ENCODE measurements at regions not wholly inside any gene's neighbourhood (a gene's known extent, or its start where the extent isn't known, plus 50 kb on each side); places are given as distances from the start of the nearest gene placed in this dataset.

DNA sequence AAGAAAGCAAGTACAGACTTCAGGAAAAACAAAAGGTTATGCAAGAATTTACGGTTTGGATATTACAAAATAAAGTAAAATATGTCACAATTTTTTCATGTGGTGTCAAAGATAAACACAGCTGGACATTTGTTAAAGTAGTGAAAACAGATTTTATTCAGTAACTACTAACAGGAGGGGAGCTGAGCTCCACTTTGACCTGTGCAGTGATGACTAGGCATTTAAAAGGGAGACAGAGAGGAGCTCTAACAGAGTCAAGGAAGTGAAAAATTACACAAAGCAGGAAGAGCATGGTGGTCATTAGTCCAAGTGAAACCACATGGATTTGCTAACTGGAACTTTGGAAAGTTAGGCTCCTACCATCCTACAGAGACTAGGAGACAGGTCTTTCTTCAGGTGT lies 263.6 kb upstream of the PCSK5 start:
- no peak overlapping the region for H3K4me3 ChIP-seq (ENCODE audit: low read depth, low read length)
- TF ChIP-seq, protein P1, sequence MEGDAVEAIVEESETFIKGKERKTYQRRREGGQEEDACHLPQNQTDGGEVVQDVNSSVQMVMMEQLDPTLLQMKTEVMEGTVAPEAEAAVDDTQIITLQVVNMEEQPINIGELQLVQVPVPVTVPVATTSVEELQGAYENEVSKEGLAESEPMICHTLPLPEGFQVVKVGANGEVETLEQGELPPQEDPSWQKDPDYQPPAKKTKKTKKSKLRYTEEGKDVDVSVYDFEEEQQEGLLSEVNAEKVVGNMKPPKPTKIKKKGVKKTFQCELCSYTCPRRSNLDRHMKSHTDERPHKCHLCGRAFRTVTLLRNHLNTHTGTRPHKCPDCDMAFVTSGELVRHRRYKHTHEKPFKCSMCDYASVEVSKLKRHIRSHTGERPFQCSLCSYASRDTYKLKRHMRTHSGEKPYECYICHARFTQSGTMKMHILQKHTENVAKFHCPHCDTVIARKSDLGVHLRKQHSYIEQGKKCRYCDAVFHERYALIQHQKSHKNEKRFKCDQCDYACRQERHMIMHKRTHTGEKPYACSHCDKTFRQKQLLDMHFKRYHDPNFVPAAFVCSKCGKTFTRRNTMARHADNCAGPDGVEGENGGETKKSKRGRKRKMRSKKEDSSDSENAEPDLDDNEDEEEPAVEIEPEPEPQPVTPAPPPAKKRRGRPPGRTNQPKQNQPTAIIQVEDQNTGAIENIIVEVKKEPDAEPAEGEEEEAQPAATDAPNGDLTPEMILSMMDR (IDR thresholded peaks at IDR 0.05; ENCODE audit: control insufficient read depth, extremely low read depth, insufficient read depth) = no peak
- DNase-seq (ENCODE audit: low read depth) = no peak

DNA sequence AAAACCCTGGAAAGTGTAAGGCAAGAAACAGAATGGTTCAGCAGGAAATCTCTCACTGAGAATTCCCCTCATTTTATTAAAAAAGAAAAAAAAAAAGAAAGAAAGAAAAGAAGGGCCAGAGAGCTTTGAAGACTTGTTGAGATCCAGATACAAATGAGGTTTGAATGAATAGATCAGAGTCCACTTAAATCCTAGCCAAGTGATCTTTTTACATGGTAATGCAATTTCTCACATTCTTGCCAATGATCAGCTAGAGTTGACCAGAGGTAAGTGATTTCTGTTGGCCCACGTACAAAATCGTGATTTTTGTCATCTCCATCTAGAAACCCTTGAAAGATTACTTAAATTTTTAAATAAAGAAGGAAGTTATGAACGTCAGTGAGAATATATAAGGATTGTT lies 261.5 kb upstream of the PCSK5 start:
- no peak for DNase-seq (ENCODE audit: low read depth)
- TF ChIP-seq, protein P1 (IDR thresholded peaks at IDR 0.05; ENCODE audit: control insufficient read depth, extremely low read depth, insufficient read depth) = no peak
- H3K4me3 ChIP-seq (ENCODE audit: low read depth, low read length) = no peak overlapping the region

DNA sequence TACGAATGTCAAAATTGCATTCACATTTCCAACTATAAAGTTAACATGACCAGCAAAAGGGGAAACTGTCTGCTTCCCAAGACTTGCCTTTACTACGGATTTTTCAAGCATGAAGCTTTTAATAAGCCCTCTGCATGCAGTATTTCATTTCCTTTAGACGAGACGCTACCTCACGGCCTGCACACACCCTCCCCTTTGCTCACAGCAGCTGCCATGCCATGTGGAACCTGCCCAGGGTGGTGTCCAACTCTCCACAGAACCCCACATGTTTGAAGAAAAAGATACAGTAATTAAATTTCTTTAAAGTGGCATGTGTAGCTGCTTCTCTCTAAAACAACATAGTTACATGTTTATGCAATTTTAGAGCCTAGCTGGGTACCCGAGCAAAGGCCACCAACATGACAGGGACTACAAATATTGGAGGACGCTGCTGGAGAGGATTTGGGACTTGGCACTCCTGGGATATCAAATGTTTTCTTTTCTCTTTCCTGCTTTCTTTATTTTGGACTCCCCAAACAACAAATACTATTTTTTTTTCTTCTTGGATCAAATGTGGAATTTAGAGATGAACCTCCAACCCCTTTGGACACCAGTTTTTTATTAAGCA lies 256.9 kb upstream of the PCSK5 start:
- no peak overlapping the region for H3K4me3 ChIP-seq (ENCODE audit: low read depth, low read length)
- no peak for DNase-seq (ENCODE audit: low read depth)
- TF ChIP-seq, protein P1 (IDR thresholded peaks at IDR 0.05; ENCODE audit: control insufficient read depth, extremely low read depth, insufficient read depth) = no peak

DNA sequence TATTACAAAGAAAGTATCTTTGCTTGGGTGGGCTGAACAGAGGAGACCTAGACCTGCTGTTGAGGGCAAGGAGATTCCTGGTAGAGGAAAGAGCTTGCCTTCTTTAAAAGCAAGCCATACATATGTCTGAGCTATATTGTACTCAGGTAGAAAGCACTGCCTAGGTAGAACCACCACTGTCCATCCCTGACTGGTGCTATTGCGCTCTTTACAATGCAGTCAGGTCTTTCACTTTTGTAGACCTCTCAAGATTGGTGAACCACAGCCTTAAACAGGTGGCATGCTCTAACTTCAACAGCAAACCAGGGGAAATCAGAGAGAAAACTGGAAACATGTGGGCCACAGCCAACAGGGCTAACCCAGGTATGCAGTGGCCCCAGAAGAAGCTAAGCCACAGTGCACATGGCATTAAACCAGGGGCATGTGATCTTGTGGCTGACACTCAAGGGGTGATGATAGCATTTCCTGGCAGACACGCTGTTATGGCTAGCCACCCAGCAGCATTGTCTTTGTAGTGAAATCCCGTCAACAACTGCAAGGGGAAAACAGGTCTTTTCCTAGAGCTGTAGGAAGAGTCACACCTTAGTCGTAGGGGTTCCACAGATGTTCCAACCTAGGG lies 253.9 kb upstream of the PCSK5 start:
- no peak overlapping the region for H3K4me3 ChIP-seq (ENCODE audit: low read depth, low read length)
- no peak for DNase-seq (ENCODE audit: low read depth)
- TF ChIP-seq, protein P1 (IDR thresholded peaks at IDR 0.05; ENCODE audit: control insufficient read depth, extremely low read depth, insufficient read depth) = no peak

DNA sequence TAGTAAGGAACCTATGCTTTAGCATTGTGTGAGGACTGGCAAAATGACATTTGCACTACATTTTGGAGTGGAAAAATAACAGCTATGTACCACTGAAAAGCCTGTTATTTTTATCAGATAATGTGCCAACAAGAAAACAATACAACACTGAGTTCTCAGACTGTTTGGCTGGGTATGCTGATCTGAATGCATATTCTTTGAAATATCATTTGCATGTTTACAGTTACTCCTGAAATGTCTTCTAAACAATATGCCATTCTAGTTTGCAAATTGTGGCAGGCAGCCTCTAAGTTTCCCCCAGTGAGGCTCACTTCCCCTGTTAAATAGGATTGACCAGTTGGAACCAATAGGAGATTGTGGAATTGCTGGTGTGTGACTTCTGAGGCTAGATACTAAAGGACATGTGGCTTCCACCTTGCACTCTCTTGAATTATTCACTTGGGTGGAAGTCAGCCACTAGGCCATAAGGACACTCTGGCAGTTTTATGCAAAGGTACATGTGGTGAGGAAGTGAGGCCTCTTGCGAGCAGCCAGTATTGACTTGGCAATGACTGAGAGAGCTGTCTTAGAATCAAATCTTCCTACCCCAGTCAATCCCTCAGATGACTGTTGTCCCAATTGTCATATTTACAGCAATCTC lies 250.4 kb upstream of the PCSK5 start:
- no peak for DNase-seq (ENCODE audit: low read depth)
- TF ChIP-seq, protein P1 (IDR thresholded peaks at IDR 0.05; ENCODE audit: control insufficient read depth, extremely low read depth, insufficient read depth) = no peak
- no peak overlapping the region for H3K4me3 ChIP-seq (ENCODE audit: low read depth, low read length)

DNA sequence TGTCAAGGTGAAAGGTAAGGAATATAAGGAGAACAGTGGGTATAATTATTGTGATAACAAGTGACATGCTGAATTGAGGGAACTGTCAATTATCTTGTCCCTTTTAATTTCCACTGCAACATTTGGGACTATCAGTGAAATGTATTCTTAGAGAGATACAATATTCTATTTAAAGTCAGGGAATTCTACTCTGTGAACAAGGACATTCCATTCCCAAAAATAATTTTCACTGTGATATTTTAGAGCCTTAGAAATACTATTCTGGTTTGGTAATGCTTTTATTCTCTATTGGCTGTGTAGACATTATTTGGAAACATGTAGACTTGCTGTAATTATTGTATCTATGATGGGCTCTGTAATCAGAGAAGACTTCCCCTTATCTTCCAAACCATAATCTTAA lies 248.0 kb upstream of the PCSK5 start:
- H3K4me3 ChIP-seq (ENCODE audit: low read depth, low read length) = no peak overlapping the region
- TF ChIP-seq, protein P1 (IDR thresholded peaks at IDR 0.05; ENCODE audit: control insufficient read depth, extremely low read depth, insufficient read depth) = no peak
- DNase-seq (ENCODE audit: low read depth) = no peak
